Suprapubic skin (tissue), 3 donors: ENCODE measurements at regions not wholly inside any gene's neighbourhood (a gene's known extent, or its start where the extent isn't known, plus 50 kb on each side); places are given as distances from the start of the nearest gene placed in this dataset.

Source experiments
- EP300 ChIP-seq: sonication (generic); formaldehyde crosslinking; IDR thresholded peaks from one replicate; pipeline ENCODE4 v1.6.1; 2017; ENCODE audit warnings: antibody characterized with exemption
- TF ChIP-seq, protein P1 (sequence below), 2 donors: fragments of 200-600 bp in 1 of 2; fragments of 450-650 bp in 1 of 2; sonication (generic) in 1 of 2; IDR thresholded peaks; one replicate each; pipeline ENCODE4 v1.5.1; 2016 to 2019; ENCODE audit warnings: antibody characterized with exemption in 2 of 2, mild to moderate bottlenecking in 1 of 2, moderate library complexity in 1 of 2

- TF ChIP-seq, protein P1, sequence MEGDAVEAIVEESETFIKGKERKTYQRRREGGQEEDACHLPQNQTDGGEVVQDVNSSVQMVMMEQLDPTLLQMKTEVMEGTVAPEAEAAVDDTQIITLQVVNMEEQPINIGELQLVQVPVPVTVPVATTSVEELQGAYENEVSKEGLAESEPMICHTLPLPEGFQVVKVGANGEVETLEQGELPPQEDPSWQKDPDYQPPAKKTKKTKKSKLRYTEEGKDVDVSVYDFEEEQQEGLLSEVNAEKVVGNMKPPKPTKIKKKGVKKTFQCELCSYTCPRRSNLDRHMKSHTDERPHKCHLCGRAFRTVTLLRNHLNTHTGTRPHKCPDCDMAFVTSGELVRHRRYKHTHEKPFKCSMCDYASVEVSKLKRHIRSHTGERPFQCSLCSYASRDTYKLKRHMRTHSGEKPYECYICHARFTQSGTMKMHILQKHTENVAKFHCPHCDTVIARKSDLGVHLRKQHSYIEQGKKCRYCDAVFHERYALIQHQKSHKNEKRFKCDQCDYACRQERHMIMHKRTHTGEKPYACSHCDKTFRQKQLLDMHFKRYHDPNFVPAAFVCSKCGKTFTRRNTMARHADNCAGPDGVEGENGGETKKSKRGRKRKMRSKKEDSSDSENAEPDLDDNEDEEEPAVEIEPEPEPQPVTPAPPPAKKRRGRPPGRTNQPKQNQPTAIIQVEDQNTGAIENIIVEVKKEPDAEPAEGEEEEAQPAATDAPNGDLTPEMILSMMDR (IDR thresholded peaks at IDR 0.05) = no peak
- no peak for TF ChIP-seq EP300
These were observed 128.0 kb upstream of the FAM83B start for GRCh38 chr6:54718541-54719023.
